ENCODE measurements at regions not wholly inside any gene's neighbourhood (a gene's known extent, or its start where the extent isn't known, plus 50 kb on each side); places are given as distances from the start of the nearest gene placed in this dataset.

- no peak for TF ChIP-seq CTCF (IDR thresholded peaks at IDR 0.05 in 4 of 5, conservative IDR thresholded peaks at IDR 0.05 in 1 of 5)
- no peak for TF ChIP-seq POLR2A (IDR thresholded peaks at IDR 0.05)
Measured at GRCh38 chr11:82024760-82025159, 708.9 kb downstream of the FAM181B start.

All from gastrocnemius medialis (tissue), 4 donors.